Parathyroid adenoma (tissue), 2 donors: ENCODE measurements at regions not wholly inside any gene's neighbourhood (a gene's known extent, or its start where the extent isn't known, plus 50 kb on each side); places are given as distances from the start of the nearest gene placed in this dataset.

Source experiments
- H2AFZ ChIP-seq: fragments of 300-600 bp; sonication (generic); one replicate; pipeline ENCODE4 v1.7.0; 2017; ENCODE audit warnings: antibody characterized with exemption, mild to moderate bottlenecking
- H3K27ac ChIP-seq: fragments of 300-600 bp; sonication (generic); one replicate; pipeline ENCODE4 v1.7.0; 2017
- H3K27me3 ChIP-seq: fragments of 300-600 bp; sonication (generic); one replicate; pipeline ENCODE4 v1.7.0; 2017; ENCODE audit warnings: low read length; ENCODE audit not compliant: control insufficient read depth, insufficient read depth
- H3K36me3 ChIP-seq: fragments of 300-600 bp; sonication (generic); one replicate; pipeline ENCODE4 v1.7.0; 2017; ENCODE audit warnings: low read length; ENCODE audit not compliant: control insufficient read depth, insufficient read depth
- H3K4me1 ChIP-seq: fragments of 300-600 bp; sonication (generic); one replicate; pipeline ENCODE4 v1.7.0; 2017; ENCODE audit warnings: control low read depth
- H3K4me2 ChIP-seq: fragments of 300-600 bp; sonication (generic); one replicate; pipeline ENCODE4 v1.7.0; 2017; ENCODE audit warnings: low read length
- H3K4me3 ChIP-seq: fragments of 300-600 bp; sonication (generic); one replicate; pipeline ENCODE4 v1.7.0; 2017; ENCODE audit warnings: low read depth, low read length
- H3K79me2 ChIP-seq: fragments of 300-600 bp; sonication (generic); one replicate; pipeline ENCODE4 v1.7.0; 2017; ENCODE audit warnings: control low read depth
- H3K9ac ChIP-seq: fragments of 300-600 bp; sonication (generic); one replicate; pipeline ENCODE4 v1.7.0; 2017; ENCODE audit warnings: mild to moderate bottlenecking
- H3K9me3 ChIP-seq: fragments of 300-600 bp; sonication (generic); one replicate; pipeline ENCODE4 v1.7.0; 2017; ENCODE audit warnings: low read length; ENCODE audit not compliant: control insufficient read depth
- TF ChIP-seq, protein P1 (sequence below): fragments of 300-600 bp; sonication (generic); IDR thresholded peaks from one replicate; pipeline ENCODE4 v1.7.0; 2017; ENCODE audit warnings: antibody characterized with exemption, mild to moderate bottlenecking
- donor health status: primary hyperparathyroidism.

DNA sequence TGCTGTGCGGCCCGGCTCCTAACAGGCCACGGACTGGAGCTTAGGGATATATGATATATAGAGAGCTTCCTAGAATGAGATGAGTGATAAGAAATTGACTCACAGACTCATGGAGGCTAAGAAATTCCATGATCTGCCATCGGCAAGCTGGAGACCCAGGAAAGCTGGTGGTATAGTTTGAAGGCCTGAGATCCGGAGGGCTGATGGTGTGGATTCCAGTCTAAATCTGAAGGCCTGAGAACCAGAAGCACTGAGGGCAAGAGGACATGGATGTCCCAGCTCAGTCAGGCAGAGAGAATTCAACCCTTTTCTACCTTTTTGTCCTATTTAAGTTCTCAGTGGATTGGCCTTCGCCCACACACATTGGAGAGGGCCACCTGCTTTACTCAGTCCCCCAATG is 564.8 kb downstream of the TBC1D22A start:
- no peak overlapping the region for H3K4me3 ChIP-seq
- no peaks in the 10 kb centered on the region for H3K4me1 ChIP-seq
- no peak overlapping the region for H3K4me2 ChIP-seq
- no peaks in the 10 kb centered on the region for H3K27me3 ChIP-seq
- no peaks in the 10 kb centered on the region for H3K36me3 ChIP-seq
- no peaks in the 10 kb centered on the region for H3K79me2 ChIP-seq
- TF ChIP-seq, protein P1, sequence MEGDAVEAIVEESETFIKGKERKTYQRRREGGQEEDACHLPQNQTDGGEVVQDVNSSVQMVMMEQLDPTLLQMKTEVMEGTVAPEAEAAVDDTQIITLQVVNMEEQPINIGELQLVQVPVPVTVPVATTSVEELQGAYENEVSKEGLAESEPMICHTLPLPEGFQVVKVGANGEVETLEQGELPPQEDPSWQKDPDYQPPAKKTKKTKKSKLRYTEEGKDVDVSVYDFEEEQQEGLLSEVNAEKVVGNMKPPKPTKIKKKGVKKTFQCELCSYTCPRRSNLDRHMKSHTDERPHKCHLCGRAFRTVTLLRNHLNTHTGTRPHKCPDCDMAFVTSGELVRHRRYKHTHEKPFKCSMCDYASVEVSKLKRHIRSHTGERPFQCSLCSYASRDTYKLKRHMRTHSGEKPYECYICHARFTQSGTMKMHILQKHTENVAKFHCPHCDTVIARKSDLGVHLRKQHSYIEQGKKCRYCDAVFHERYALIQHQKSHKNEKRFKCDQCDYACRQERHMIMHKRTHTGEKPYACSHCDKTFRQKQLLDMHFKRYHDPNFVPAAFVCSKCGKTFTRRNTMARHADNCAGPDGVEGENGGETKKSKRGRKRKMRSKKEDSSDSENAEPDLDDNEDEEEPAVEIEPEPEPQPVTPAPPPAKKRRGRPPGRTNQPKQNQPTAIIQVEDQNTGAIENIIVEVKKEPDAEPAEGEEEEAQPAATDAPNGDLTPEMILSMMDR: no peak
- H3K9ac ChIP-seq: no peak overlapping the region
- H3K27ac ChIP-seq: no peak overlapping the region
- H2AFZ ChIP-seq: no peak overlapping the region
- H3K9me3 ChIP-seq: no peaks in the 10 kb centered on the region

DNA sequence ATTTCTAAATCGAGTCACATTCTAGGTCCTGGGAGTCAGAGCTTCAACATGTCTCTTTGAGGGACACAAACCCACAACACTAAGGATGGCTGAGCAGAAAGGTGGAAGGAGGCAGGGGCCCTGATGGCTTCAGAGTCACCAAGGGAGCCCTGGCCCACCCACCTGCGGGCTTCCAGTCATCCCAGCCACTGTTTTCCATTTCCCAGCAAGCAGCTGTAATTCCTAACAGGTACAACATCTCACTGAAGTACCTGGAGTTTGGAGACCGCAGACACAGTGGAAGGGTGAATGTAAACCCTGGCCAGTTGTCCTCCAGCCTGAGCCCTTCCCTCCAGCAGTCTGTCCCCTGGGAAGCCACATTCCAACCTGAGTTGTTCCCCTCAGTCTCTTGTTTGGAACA is 562.8 kb downstream of the TBC1D22A start:
- H3K9ac ChIP-seq: no peak overlapping the region
- TF ChIP-seq, protein P1: no peak

DNA sequence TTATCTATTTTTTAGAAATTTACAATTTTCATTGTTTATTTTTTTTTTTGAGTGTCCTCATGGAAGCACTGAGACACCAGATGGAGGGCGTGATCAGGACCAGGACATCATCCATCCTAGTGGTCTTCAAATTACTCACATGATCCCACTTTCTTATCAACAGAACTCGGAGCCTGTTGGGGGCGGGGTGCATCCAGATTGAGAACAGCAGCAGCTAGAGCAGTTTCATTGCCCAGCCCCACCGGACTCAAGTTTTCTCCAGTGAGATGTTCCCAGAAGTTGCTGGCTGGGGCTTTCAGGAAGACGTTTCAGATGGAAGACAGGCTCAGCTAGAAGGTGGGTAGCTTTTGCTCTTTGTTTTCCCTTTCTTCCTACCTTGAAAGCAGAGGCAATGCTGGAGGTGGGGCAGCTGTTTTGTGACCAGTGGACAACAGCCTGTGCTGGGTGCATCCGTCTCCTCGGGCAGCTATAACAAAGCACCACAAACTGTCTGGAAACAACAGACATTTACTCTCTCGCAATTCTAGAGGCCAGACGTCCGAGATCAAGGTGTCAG is 562.1 kb downstream of the TBC1D22A start:
- no peak overlapping the region for H3K4me3 ChIP-seq
- no peaks in the 10 kb centered on the region for H3K36me3 ChIP-seq
- no peak overlapping the region for H3K27ac ChIP-seq
- no peak overlapping the region for H2AFZ ChIP-seq
- no peaks in the 10 kb centered on the region for H3K79me2 ChIP-seq
- no peaks in the 10 kb centered on the region for H3K4me1 ChIP-seq
- H3K4me2 ChIP-seq: no peak overlapping the region
- H3K27me3 ChIP-seq: no peaks in the 10 kb centered on the region
- peaks cover 4% of the 10 kb centered on the region for H3K9me3 ChIP-seq
- TF ChIP-seq, protein P1: no peak
- H3K9ac ChIP-seq: no peak overlapping the region

More for the DNA sequence above, 562.8 kb downstream of the TBC1D22A start:
- Histone ChIP-seq H3K27ac (no peak overlapping the region), H2AFZ (no peak overlapping the region), H3K4me1 (no peaks in the 10 kb centered on the region), H3K36me3 (no peaks in the 10 kb centered on the region), H3K27me3 (no peaks in the 10 kb centered on the region), H3K9me3 (peaks cover 4% of the 10 kb centered on the region), H3K4me2 (no peak overlapping the region), H3K79me2 (no peaks in the 10 kb centered on the region), H3K4me3 (no peak overlapping the region)

DNA sequence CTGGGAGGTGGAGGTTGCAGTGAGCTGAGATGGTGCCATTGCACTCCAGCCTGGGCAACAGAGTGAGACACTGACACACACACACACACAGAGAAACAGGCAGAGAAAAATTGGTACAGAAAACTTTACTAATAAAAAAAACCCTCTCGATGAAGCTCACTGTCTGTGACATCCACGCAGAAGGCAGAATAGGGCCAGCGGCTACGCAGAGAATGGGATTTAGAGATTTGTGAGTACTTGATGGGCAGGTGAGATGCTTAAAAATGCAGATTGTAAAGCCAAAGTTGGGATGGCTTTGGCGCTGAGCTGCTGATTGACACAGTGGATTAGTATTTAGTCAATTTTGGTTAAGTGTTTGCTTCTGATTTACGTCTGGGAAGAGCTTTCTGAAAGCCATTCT is 561.1 kb downstream of the TBC1D22A start:
- Histone ChIP-seq H3K4me2 (no peak overlapping the region), H3K27me3 (no peaks in the 10 kb centered on the region), H3K27ac (no peak overlapping the region), H3K4me1 (no peaks in the 10 kb centered on the region), H3K9me3 (peaks cover 4% of the 10 kb centered on the region), H3K79me2 (no peaks in the 10 kb centered on the region), H2AFZ (no peak overlapping the region), H3K36me3 (no peaks in the 10 kb centered on the region), H3K4me3 (no peak overlapping the region), H3K9ac (no peak overlapping the region)
- TF ChIP-seq, protein P1: no peak

DNA sequence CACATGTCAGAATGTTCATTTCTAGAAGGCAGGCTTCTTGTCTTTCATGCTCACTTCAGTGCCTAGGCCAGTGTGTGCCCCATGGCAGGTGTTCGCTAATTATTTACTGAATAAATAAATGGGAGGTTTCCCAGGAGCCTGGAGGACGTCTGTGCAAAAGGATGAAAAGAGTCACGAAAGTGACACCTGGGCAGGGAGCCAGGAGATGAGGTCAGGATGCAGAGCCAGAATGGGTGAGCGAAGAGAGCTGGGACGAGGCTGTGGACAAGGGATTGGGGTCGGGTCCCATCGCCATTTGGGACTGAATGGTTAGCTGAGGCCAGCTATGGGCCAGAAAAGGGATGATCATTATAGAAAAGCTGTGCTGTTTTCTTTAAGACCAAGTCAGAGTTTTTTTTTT is 560.4 kb downstream of the TBC1D22A start:
- no peaks in the 10 kb centered on the region for H3K27me3 ChIP-seq
- no peaks in the 10 kb centered on the region for H3K79me2 ChIP-seq
- no peaks in the 10 kb centered on the region for H3K4me1 ChIP-seq
- no peak overlapping the region for H2AFZ ChIP-seq
- TF ChIP-seq, protein P1: no peak
- no peak overlapping the region for H3K27ac ChIP-seq
- no peak overlapping the region for H3K9ac ChIP-seq
- peaks cover 4% of the 10 kb centered on the region for H3K9me3 ChIP-seq
- H3K36me3 ChIP-seq: no peaks in the 10 kb centered on the region
- no peak overlapping the region for H3K4me3 ChIP-seq
- no peak overlapping the region for H3K4me2 ChIP-seq
